GM12872 (cell line): ENCODE measurements at regions not wholly inside any gene's neighbourhood (a gene's known extent, or its start where the extent isn't known, plus 50 kb on each side); places are given as distances from the start of the nearest gene placed in this dataset.

Experiments
- CTCF ChIP-seq: IDR thresholded peaks from 3 replicates; pipeline ENCODE4 v1.5.1; 2011; ENCODE audit warnings: low read depth, mild to moderate bottlenecking, low read length, moderate library complexity; ENCODE audit not compliant: insufficient read depth

DNA sequence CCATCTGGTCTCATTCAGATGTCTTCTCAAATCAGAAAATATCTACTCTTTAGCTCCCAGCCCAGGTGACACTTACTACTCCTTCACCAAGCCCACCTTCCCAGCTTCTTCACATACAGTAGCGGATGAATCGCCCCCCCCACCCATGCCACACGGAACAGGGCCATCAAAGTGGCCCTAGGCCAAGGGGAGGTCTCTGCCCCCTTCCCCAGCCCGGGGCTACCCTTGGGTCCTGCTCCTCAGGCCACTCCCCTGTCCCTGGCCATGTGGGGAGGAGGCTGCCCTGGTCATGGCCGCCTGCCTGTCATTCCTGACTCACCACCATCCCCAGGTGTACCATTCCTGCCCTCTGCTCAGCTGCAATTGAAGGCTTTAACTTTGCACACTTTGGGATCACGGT, 142.8 kb downstream of the NECTIN1 start:
- TF ChIP-seq CTCF: no peak

DNA sequence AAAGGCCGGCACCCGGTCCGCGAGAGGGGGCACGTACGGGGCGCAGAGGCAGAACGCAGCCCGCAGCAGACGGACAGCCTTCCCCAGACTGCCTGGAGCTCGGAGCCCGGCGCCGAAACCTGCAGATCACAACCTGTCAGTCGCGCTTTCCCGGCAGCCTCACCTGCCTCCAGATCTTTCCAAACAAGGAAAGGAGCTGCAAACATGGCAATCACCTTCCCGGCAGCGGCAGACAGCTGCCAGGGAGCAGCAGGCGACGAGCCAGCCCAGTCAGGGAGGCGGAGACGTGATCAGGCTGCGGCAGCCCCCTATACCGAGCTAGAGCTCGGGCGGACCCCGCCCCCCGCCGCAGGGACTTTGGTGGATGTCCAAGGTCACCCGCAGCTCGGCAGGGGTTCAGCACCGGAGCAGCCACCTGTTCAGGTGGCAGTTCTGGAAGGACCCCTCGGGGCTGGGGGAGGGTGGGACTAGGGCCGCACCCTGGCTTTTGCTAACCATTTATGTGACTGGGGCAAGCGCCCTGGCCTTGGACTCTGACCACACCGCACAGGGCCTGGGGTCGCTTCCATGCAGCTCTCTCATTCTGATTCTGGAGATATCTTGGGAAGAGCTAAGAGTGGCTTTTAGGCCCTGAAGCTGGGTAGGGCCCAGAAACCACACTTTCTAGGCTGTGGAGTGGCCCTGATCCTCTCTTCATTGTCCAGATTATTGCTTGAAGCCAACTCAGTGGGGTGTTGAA, 143.8 kb downstream of the NECTIN1 start:
- no peak for TF ChIP-seq CTCF

GRCh38 chr11:119584193-119585042, 144.6 kb downstream of the NECTIN1 start:
- no peak for TF ChIP-seq CTCF

DNA sequence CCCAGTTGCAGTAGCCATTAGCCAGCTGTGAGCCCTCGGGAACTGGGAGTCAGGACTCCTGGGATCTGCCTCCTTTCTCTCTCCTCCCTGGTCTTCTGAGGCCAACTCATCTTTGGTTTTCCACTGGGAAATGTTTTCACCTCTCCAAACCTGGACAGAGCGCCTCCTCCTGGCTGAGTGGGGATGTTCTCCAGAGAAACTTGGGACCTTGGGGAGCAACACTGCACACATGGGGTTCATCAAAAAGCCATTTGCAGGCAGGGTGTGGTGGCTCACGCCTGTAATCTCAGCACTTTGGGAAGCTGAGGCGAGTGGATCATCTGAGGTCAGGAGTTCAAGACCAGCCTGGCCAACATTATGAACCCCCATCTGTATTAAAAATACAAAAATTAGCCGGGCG, 145.4 kb downstream of the NECTIN1 start:
- TF ChIP-seq CTCF: peak; percentile 40; the same call in 1 of the 3 replicates

GRCh38 chr11:119580751-119581150, 148.2 kb downstream of the NECTIN1 start:
- no peak for TF ChIP-seq CTCF

DNA sequence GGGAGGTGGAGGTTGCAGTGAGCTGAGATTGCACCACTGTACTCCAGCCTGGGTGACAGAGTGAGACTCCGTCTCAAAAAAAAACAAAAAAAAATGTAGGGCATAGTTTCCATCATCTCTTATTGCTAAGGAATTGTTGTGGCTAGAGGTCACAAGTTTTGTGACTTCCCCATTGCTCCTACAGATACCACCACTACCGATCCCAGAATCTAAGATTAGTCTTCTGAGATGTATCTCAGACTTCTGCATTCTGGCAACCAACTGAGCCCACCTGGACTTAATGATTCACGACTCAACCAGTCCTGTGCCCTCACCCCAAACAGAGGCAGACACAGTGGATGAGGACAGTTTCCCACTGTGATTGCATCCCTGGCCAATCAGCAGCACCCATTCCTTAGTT, 148.9 kb downstream of the NECTIN1 start:
- TF ChIP-seq CTCF: no peak

DNA sequence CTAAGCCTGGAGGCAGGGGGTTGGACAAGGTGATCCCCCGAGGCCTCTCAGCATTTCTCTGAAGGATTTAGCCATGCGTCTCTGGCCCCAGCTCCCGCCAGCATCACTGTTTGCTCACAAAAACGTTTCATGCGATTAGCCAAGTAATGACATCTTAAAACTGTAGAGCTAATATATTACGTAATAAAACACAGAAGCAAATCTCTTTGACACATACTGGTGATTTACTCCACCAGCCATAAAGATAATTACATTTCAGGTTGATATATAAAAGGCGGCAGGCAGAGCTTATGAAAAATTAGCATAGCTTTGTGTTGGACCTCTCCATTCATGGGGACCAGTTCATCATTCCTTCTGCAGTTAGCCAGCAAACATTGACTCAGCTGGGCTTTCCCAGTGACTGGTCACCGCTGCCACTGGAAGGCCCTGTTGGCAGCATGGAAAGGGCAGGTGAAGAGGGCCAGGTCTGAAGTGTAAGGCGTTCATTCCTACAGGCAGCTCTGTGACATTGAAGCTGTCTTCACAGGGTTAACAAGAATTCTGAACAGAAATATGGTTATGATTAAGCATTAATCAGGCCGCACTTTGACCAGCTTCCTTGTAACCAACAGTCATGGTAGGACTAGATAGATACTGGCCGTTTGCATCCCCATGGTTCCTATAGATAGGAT, 150.3 kb downstream of the NECTIN1 start:
- TF ChIP-seq CTCF: no peak
